ENCODE measurements at regions not wholly inside any gene's neighbourhood (a gene's known extent, or its start where the extent isn't known, plus 50 kb on each side); places are given as distances from the start of the nearest gene placed in this dataset.

DNA sequence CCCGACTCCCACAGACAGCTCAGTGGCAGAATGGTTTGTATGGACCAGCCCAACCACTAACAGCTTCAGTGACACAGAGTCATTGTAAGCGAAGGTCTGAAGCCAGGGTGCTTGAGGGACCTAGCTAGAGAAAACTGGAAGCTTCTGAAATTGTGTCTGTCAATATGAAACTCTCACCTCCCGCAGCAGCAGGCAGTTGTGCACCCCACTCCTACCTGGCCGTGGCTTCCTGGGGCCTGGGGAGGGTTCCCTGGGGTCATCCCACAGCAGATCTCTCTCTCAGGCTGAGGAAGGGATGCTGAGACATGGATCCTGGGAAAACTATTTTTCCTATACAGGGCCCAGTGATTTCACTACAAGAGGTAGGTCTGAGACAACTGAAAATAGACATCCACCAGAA lies 229.5 kb downstream of the TFCP2L1 start:
- Histone ChIP-seq H3K4me2 (ENCODE audit: insufficient read depth, low read length) (no peak overlapping the region), H2AFZ (ENCODE audit: low read depth, low read length) (no peak overlapping the region), H3K27ac (ENCODE audit: insufficient read depth, low read depth, low read length) (no peak overlapping the region), H4K20me1 (replicated peaks; ENCODE audit: control insufficient read depth, extremely low read depth, insufficient read depth, low read length) (no peaks in the 10 kb centered on the region), H3K4me1 (ENCODE audit: control insufficient read depth, extremely low read depth, insufficient read depth, low read length) (no peaks in the 10 kb centered on the region), H3K9ac (replicated peaks; ENCODE audit: extremely low read depth, insufficient read depth, low read length) (no peak overlapping the region), H3K79me2 (ENCODE audit: control insufficient read depth, insufficient read depth, low read length) (no peaks in the 10 kb centered on the region), H3K9me3 (replicated peaks; ENCODE audit: control insufficient read depth, insufficient read depth, low read length) (no peaks in the 10 kb centered on the region), H3K9me1 (replicated peaks; ENCODE audit: control insufficient read depth, extremely low read depth, insufficient read depth, low read length) (no peaks in the 10 kb centered on the region), H3K4me3 (replicated peaks in 1 of 3; ENCODE audit: insufficient read depth in 1 of 3, low read depth in 1 of 3, low read length in 3 of 3) (no peak overlapping the region), H3K36me3 (ENCODE audit: control insufficient read depth in 2 of 2, extremely low read depth in 1 of 2, insufficient read depth in 2 of 2, low read length in 2 of 2) (no peaks in the 10 kb centered on the region), H3K27me3 (ENCODE audit: control insufficient read depth in 2 of 2, insufficient read depth in 2 of 2, low read length in 2 of 2) (peaks cover 0 to 4% of the 10 kb centered on the region in 2 experiments)
- TF ChIP-seq POLR2AphosphoS5 (IDR thresholded peaks at IDR 0.05; ENCODE audit: insufficient read depth, low read depth, low read length): no peak
- no peak for TF ChIP-seq EZH2 (IDR thresholded peaks at IDR 0.05; ENCODE audit: borderline replicate concordance, low read depth, low read length, severe bottlenecking)
- TF ChIP-seq POLR2A (IDR thresholded peaks at IDR 0.05; ENCODE audit: low read depth, low read length): no peak
- TF ChIP-seq GATA2 (IDR thresholded peaks at IDR 0.05; ENCODE audit: insufficient read depth, insufficient read length, low read depth, low read length): no peak
- TF ChIP-seq MAX (IDR thresholded peaks at IDR 0.05; ENCODE audit: insufficient read depth, insufficient read length): no peak
- no peak for TF ChIP-seq JUN (IDR thresholded peaks at IDR 0.05; ENCODE audit: borderline replicate concordance, insufficient read depth, insufficient read length, low read depth)
- TF ChIP-seq, protein P1, sequence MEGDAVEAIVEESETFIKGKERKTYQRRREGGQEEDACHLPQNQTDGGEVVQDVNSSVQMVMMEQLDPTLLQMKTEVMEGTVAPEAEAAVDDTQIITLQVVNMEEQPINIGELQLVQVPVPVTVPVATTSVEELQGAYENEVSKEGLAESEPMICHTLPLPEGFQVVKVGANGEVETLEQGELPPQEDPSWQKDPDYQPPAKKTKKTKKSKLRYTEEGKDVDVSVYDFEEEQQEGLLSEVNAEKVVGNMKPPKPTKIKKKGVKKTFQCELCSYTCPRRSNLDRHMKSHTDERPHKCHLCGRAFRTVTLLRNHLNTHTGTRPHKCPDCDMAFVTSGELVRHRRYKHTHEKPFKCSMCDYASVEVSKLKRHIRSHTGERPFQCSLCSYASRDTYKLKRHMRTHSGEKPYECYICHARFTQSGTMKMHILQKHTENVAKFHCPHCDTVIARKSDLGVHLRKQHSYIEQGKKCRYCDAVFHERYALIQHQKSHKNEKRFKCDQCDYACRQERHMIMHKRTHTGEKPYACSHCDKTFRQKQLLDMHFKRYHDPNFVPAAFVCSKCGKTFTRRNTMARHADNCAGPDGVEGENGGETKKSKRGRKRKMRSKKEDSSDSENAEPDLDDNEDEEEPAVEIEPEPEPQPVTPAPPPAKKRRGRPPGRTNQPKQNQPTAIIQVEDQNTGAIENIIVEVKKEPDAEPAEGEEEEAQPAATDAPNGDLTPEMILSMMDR (IDR thresholded peaks at IDR 0.05; ENCODE audit: extremely low read depth in 1 of 2, insufficient read depth in 1 of 2, low read depth in 1 of 2, low read length in 2 of 2): no peak
- TF ChIP-seq MYC (IDR thresholded peaks at IDR 0.05; ENCODE audit: low read depth, low read length): no peak
- no peak for TF ChIP-seq FOS (IDR thresholded peaks at IDR 0.05; ENCODE audit: borderline replicate concordance, insufficient read depth, low read length)
- DNase-seq (ENCODE audit: low read depth, low spot score) (no peak), FAIRE-seq (no peak)
- ChIA-PET POLR2A (no interaction called here), CTCF (no interaction called here)
- dilution Hi-C loops (cut with MboI; ENCODE audit: extremely low pct_ligation_motif_present, low sequenced_read_pairs): no loop called here
- BruUV-seq (replicated peaks): no TSS peak
- intact Hi-C loops (cut with micrococcal nuclease): loop anchor here (1.0 kb wide), 1 partner anchor 18 kb away; no protein-coding TSS in a partner anchor
